HepG2 (cell line): ENCODE measurements at regions not wholly inside any gene's neighbourhood (a gene's known extent, or its start where the extent isn't known, plus 50 kb on each side); places are given as distances from the start of the nearest gene placed in this dataset.

Experiments
- ATAC-seq: fragments of 200-7000 bp; cut with Tn5 transposase; 3 replicates; pipeline ENCODE4 v1.9.1; 2020; ENCODE audit warnings: mild to moderate bottlenecking, moderate library complexity
- BruUV-seq: library from RNA; stranded (reverse); fragments of 400-500 nt; replicated peaks from 2 replicates; lab custom pipeline; 2021; lab: Mats Ljungman, UMichigan
- CTCF ChIA-PET: fragments of 300-600 bp; formaldehyde crosslinking; extraction: SDS; loops from one replicate; lab custom pipeline; 2021; ENCODE audit warnings: low total read pairs, inconsistent platforms, low intra/inter-chr PET ratio; lab: Yijun Ruan, JAX
- POLR2A ChIA-PET: fragments of 350-600 bp; sonication (Branson Sonifier 250); formaldehyde crosslinking; loops from one replicate; lab custom pipeline; 2020; ENCODE audit warnings: antibody characterized with exemption, inconsistent platforms; lab: Yijun Ruan, JAX
- DNase-seq: peaks from one replicate; pipeline ENCODE4 v3.0.0-alpha.2; 2015; ENCODE audit warnings: low spot score
- FAIRE-seq: peaks from 3 replicates; lab custom pipeline; 2011; peaks lifted over from hg19 to GRCh38; lab: Jason Lieb, UNC
- H2AFZ ChIP-seq: one replicate; pipeline ENCODE4 v1.6.1; 2011; ENCODE audit warnings: low read length, inconsistent platforms
- H3K27ac ChIP-seq: fragments of 300-600 bp; 3 replicates; pipeline ENCODE4 v1.8.0; 2011; ENCODE audit warnings: mixed run types, mild to moderate bottlenecking, mixed read lengths, low read length, inconsistent platforms; ENCODE audit not compliant: insufficient read depth; ENCODE audit errors: extremely low read length
- H3K27me3 ChIP-seq, 2 experiments: fragments of 200-600 bp in 1 of 2; 2 replicates in 1 of 2; 3 replicates in 1 of 2; pipeline versions ENCODE4 v1.6.0 to v1.8.0; 2011; ENCODE audit warnings: low read length in 2 of 2, mild to moderate bottlenecking in 2 of 2, moderate library complexity in 2 of 2, inconsistent platforms in 1 of 2; ENCODE audit not compliant: insufficient read depth in 2 of 2, control insufficient read depth in 1 of 2
- H3K36me3 ChIP-seq, 2 experiments: fragments of 200-600 bp in 1 of 2; replicated peaks in 1 of 2; 2 replicates in 1 of 2; 3 replicates in 1 of 2; pipeline versions ENCODE4 v1.5.1 to v1.8.0; 2011; ENCODE audit warnings: low read length in 2 of 2, inconsistent platforms in 1 of 2; ENCODE audit not compliant: insufficient read depth in 2 of 2, control insufficient read depth in 1 of 2
- H3K4me1 ChIP-seq: 2 replicates; pipeline ENCODE4 v1.5.1; 2012; ENCODE audit warnings: low read length, inconsistent platforms; ENCODE audit not compliant: insufficient read depth
- H3K4me2 ChIP-seq: 2 replicates; pipeline ENCODE4 v1.6.0; 2011; ENCODE audit warnings: low read depth, low read length, inconsistent platforms
- H3K4me3 ChIP-seq, 3 experiments: fragments of 200-600 bp in 1 of 3; sonication (generic), shearing (Covaris generic) in 1 of 3; replicated peaks in 1 of 3; 2 replicates each; pipeline ENCODE4 v1.5.1; 2011 to 2016; ENCODE audit warnings: low read length in 3 of 3, inconsistent platforms in 2 of 3, low read depth in 2 of 3, mild to moderate bottlenecking in 2 of 3, control low read depth in 1 of 3, mixed read lengths in 1 of 3; ENCODE audit not compliant: insufficient read depth in 1 of 3
- H3K79me2 ChIP-seq: one replicate; pipeline ENCODE4 v1.6.1; 2011; ENCODE audit warnings: low read length, inconsistent platforms; ENCODE audit not compliant: insufficient read depth
- H3K9ac ChIP-seq: 2 replicates; pipeline ENCODE4 v1.6.0; 2011; ENCODE audit warnings: mild to moderate bottlenecking, low read depth, low read length, inconsistent platforms; ENCODE audit not compliant: insufficient read depth
- H3K9me3 ChIP-seq: 2 replicates; pipeline ENCODE4 v1.5.1; 2012; ENCODE audit warnings: mild to moderate bottlenecking, low read length
- H4K20me1 ChIP-seq: 2 replicates; pipeline ENCODE4 v1.6.0; 2011; ENCODE audit warnings: inconsistent platforms, mild to moderate bottlenecking, low read length, moderate library complexity; ENCODE audit not compliant: insufficient read depth
- FOSL2 ChIP-seq: sonication (generic); formaldehyde crosslinking; IDR thresholded peaks from 2 replicates; pipeline ENCODE4 v1.4.0; 2020; ENCODE audit warnings: missing genetic modification reagents
- HBP1 ChIP-seq: IDR thresholded peaks from 2 replicates; pipeline ENCODE4 v1.6.1; 2016; ENCODE audit warnings: low read depth, control low read depth
- IKZF4 ChIP-seq: sonication (generic); formaldehyde crosslinking; IDR thresholded peaks from 2 replicates; pipeline ENCODE4 v1.5.1; 2020; ENCODE audit warnings: borderline replicate concordance, mild to moderate bottlenecking, low read depth, missing genetic modification reagents; ENCODE audit errors: not compliant biosample characterization
- MEF2D ChIP-seq: sonication (generic); formaldehyde crosslinking; IDR thresholded peaks from 2 replicates; pipeline ENCODE4 v1.5.1; 2020; ENCODE audit warnings: mild to moderate bottlenecking, missing genetic modification reagents
- NCOA1 ChIP-seq: sonication (generic); formaldehyde crosslinking; IDR thresholded peaks from 2 replicates; pipeline ENCODE4 v1.9.0; 2021; ENCODE audit warnings: missing genetic modification reagents
- NFE2L2 ChIP-seq: fragments of 150-350 bp; IDR thresholded peaks from 2 replicates; pipeline ENCODE4 v1.6.1; 2014; ENCODE audit warnings: low read length
- PBX2 ChIP-seq: IDR thresholded peaks from 2 replicates; pipeline ENCODE4 v1.6.1; 2016; ENCODE audit warnings: control low read depth
- PHF8 ChIP-seq: sonication (generic); formaldehyde crosslinking; IDR thresholded peaks from 2 replicates; pipeline ENCODE4 v1.5.0; 2020; ENCODE audit warnings: missing genetic modification reagents
- RCOR2 ChIP-seq: IDR thresholded peaks from 2 replicates; pipeline ENCODE4 v1.6.1; 2016; ENCODE audit warnings: missing biosample characterization, missing genetic modification reagents
- SP140L ChIP-seq: sonication (generic); formaldehyde crosslinking; IDR thresholded peaks from 2 replicates; pipeline ENCODE4 v1.4.0; 2020; ENCODE audit warnings: missing genetic modification reagents, borderline replicate concordance
- ZBTB42 ChIP-seq: sonication (generic); formaldehyde crosslinking; IDR thresholded peaks from 2 replicates; pipeline ENCODE4 v1.5.0; 2020; ENCODE audit warnings: mild to moderate bottlenecking, missing genetic modification reagents
- ZNF678 ChIP-seq: sonication (generic); formaldehyde crosslinking; IDR thresholded peaks from 2 replicates; pipeline ENCODE4 v1.4.0; 2020; ENCODE audit warnings: mild to moderate bottlenecking, missing genetic modification reagents
- ZNF747 ChIP-seq: sonication (generic); formaldehyde crosslinking; IDR thresholded peaks from 2 replicates; pipeline ENCODE4 v1.8.1; 2023; ENCODE audit warnings: missing genetic modification reagents, mild to moderate bottlenecking, borderline replicate concordance
- ZSCAN21 ChIP-seq: sonication (generic); formaldehyde crosslinking; IDR thresholded peaks from 2 replicates; pipeline ENCODE4 v1.8.0; 2022; ENCODE audit warnings: mild to moderate bottlenecking, missing genetic modification reagents, moderate library complexity, borderline replicate concordance
- whole genome bisulfite sequencing: methylation state at CpG from one replicate; pipeline ENCODE4 v1.1.6; 2017; ENCODE audit warnings: low lambda C conversion rate; 5-methylcytosine and 5-hydroxymethylcytosine counted together
- in situ Hi-C: cut with HindIII; loops from 2 replicates; pipeline ENCODE4 v1.10.0; 2017; ENCODE audit warnings: low pct_unique_long_range_greater_than_20kb; ENCODE audit not compliant: extremely low pct_ligation_motif_present
- intact Hi-C: fragments of 100-400 bp; cut with micrococcal nuclease; formaldehyde crosslinking; loops from one replicate; pipeline ENCODE4 v1.10.0; 2022; ENCODE audit not compliant: unreplicated experiment
- TF ChIP-seq, protein P1 (sequence below): sonication (generic); formaldehyde crosslinking; conservative IDR thresholded peaks from 2 replicates; pipeline ENCODE4 v1.4.0; 2020; ENCODE audit warnings: missing genetic modification reagents
- TF ChIP-seq, protein P2 (sequence below): sonication (generic); formaldehyde crosslinking; IDR thresholded peaks from 2 replicates; pipeline ENCODE4 v1.4.0; 2020; ENCODE audit warnings: missing genetic modification reagents
- TF ChIP-seq, protein P3 (sequence below): sonication (generic); formaldehyde crosslinking; IDR thresholded peaks from 2 replicates; pipeline ENCODE4 v1.8.1; 2023; ENCODE audit warnings: mild to moderate bottlenecking, missing genetic modification reagents

DNA sequence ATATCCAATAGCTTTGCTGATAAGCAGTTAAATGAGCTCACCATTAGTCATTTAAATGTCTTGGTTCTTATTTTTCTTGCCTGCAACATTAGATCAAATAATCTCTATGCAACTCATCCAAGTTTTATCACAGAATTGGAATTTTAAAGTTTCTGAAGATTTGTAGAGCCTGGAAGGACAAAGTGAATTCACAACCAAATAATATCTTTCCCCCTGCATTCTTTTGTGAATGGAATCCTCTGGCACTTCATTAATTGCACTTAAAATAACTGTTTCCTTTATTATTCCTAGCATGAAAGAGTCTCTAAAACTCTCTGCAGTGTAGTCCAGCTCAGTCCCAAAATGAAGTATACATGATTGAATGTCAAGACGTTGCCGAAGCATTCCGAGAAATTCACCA, 345.6 kb upstream of the TGFBR2 start:
- POLR2A ChIA-PET = interaction anchor here (0.6 to 3.3 kb wide), 7 partner anchors 27 to 347 kb away, joined by 3 to 30 read pairs (median 10); no protein-coding TSS in a partner anchor
- FAIRE-seq (no peak), DNase-seq (no peak), ATAC-seq (no peak)
- H3K9me3 ChIP-seq = 0 out of 2 replicates have a peak, but pooled peaks cover under 1% of the 10 kb centered on the region
- TF ChIP-seq ZSCAN21 (CRISPR knock-in tag) = no peak
- no peak for TF ChIP-seq PBX2
- TF ChIP-seq MEF2D (CRISPR knock-in tag) = no peak
- no peak for TF ChIP-seq NFE2L2
- no peak for TF ChIP-seq SP140L
- no peak for TF ChIP-seq RCOR2 (CRISPR knock-in tag)
- no peak for TF ChIP-seq ZNF678 (CRISPR knock-in tag)
- no peak for TF ChIP-seq PHF8 (CRISPR knock-in tag)
- no peak for TF ChIP-seq NCOA1 (CRISPR knock-in tag)
- no peak for TF ChIP-seq HBP1 (CRISPR knock-in tag)
- TF ChIP-seq FOSL2 (CRISPR knock-in tag) = no peak
- TF ChIP-seq, protein P1, sequence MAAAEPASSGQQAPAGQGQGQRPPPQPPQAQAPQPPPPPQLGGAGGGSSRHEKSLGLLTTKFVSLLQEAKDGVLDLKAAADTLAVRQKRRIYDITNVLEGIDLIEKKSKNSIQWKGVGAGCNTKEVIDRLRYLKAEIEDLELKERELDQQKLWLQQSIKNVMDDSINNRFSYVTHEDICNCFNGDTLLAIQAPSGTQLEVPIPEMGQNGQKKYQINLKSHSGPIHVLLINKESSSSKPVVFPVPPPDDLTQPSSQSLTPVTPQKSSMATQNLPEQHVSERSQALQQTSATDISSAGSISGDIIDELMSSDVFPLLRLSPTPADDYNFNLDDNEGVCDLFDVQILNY = no peak
- no peak for TF ChIP-seq IKZF4
- TF ChIP-seq, protein P2, sequence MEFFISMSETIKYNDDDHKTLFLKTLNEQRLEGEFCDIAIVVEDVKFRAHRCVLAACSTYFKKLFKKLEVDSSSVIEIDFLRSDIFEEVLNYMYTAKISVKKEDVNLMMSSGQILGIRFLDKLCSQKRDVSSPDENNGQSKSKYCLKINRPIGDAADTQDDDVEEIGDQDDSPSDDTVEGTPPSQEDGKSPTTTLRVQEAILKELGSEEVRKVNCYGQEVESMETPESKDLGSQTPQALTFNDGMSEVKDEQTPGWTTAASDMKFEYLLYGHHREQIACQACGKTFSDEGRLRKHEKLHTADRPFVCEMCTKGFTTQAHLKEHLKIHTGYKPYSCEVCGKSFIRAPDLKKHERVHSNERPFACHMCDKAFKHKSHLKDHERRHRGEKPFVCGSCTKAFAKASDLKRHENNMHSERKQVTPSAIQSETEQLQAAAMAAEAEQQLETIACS = no peak
- TF ChIP-seq, protein P3, sequence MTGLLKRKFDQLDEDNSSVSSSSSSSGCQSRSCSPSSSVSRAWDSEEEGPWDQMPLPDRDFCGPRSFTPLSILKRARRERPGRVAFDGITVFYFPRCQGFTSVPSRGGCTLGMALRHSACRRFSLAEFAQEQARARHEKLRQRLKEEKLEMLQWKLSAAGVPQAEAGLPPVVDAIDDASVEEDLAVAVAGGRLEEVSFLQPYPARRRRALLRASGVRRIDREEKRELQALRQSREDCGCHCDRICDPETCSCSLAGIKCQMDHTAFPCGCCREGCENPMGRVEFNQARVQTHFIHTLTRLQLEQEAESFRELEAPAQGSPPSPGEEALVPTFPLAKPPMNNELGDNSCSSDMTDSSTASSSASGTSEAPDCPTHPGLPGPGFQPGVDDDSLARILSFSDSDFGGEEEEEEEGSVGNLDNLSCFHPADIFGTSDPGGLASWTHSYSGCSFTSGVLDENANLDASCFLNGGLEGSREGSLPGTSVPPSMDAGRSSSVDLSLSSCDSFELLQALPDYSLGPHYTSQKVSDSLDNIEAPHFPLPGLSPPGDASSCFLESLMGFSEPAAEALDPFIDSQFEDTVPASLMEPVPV (CRISPR knock-in tag) = no peak
- no peak for TF ChIP-seq ZNF747 (CRISPR knock-in tag)
- TF ChIP-seq ZBTB42 (CRISPR knock-in tag) = no peak
- H3K36me3 ChIP-seq = no peaks in the 10 kb centered on the region
- H3K4me3 ChIP-seq = no peak overlapping the region
- H4K20me1 ChIP-seq = no peaks in the 10 kb centered on the region
- intact Hi-C loops = no loop called here
- in situ Hi-C loops = no loop called here
- H3K4me2 ChIP-seq = no peak overlapping the region
- H3K27ac ChIP-seq = peak overlapping the region; percentile 96
- BruUV-seq = no TSS peak
- no peaks in the 10 kb centered on the region for H3K79me2 ChIP-seq
- H3K27me3 ChIP-seq = no peaks in the 10 kb centered on the region
- WGBS = 66% methylated on average over 3 of the region's 3 CpGs
- H3K4me1 ChIP-seq = peaks cover 84% of the 10 kb centered on the region
- no peak overlapping the region for H2AFZ ChIP-seq
- no peak overlapping the region for H3K9ac ChIP-seq
- CTCF ChIA-PET = no interaction called here
